Cardiac fibroblast (primary cell): ENCODE measurements at regions not wholly inside any gene's neighbourhood (a gene's known extent, or its start where the extent isn't known, plus 50 kb on each side); places are given as distances from the start of the nearest gene placed in this dataset.

Experiments used
- DNase-seq, 2 donors: peaks; one replicate each; pipeline versions ENCODE4 v3.0.0 to v3.0.0-alpha.2; 2010; ENCODE audit warnings: low read depth in 2 of 2
- H3K4me3 ChIP-seq, 2 donors: replicated peaks in 1 of 2; 1 replicate in 1 of 2; 2 replicates in 1 of 2; pipeline ENCODE4 v1.5.1; 2011; ENCODE audit warnings: low read depth in 2 of 2, low read length in 2 of 2, mild to moderate bottlenecking in 2 of 2, moderate library complexity in 1 of 2
- CTCF ChIP-seq: IDR thresholded peaks from one replicate; pipeline ENCODE4 v1.5.1; 2011; ENCODE audit warnings: low read depth, mild to moderate bottlenecking, low read length, inconsistent platforms

- no peak for TF ChIP-seq CTCF
- H3K4me3 ChIP-seq: no peak overlapping the region
- no peak for DNase-seq
Measured at GRCh38 chr1:198031086-198031485, 113.9 kb downstream of the LHX9 start.

- no peak for DNase-seq
- no peak for TF ChIP-seq CTCF
- H3K4me3 ChIP-seq: no peak overlapping the region
Measured at GRCh38 chr1:198032668-198033067, 115.5 kb downstream of the LHX9 start.

GRCh38 chr1:198040880-198041279 is 115.9 kb upstream of the NEK7 start:
- DNase-seq: no peak
- no peak overlapping the region for H3K4me3 ChIP-seq
- no peak for TF ChIP-seq CTCF

- H3K4me3 ChIP-seq: no peak overlapping the region
- peak in 1 of 2 donors; percentile 16 for DNase-seq
- TF ChIP-seq CTCF: no peak
Measured at GRCh38 chr1:198042168-198042567, 114.6 kb upstream of the NEK7 start.

GRCh38 chr1:198047913-198048312 is 108.9 kb upstream of the NEK7 start:
- TF ChIP-seq CTCF: no peak
- H3K4me3 ChIP-seq: no peak overlapping the region
- no peak for DNase-seq

- DNase-seq: no peak
- no peak overlapping the region for H3K4me3 ChIP-seq
- TF ChIP-seq CTCF: no peak
Measured at GRCh38 chr1:198054510-198054909, 102.3 kb upstream of the NEK7 start.

- H3K4me3 ChIP-seq: no peak overlapping the region
- peak; percentile 22 for TF ChIP-seq CTCF
- DNase-seq: no peak
Measured at GRCh38 chr1:198056255-198056654, 100.5 kb upstream of the NEK7 start.
